PC-3 (cell line): ENCODE measurements at regions not wholly inside any gene's neighbourhood (a gene's known extent, or its start where the extent isn't known, plus 50 kb on each side); places are given as distances from the start of the nearest gene placed in this dataset.

Source experiments
- ATAC-seq: fragments of 200-7000 bp; cut with Tn5 transposase; 2 replicates; pipeline ENCODE4 v1.9.1; 2020; ENCODE audit warnings: mild to moderate bottlenecking, moderate library complexity
- BruUV-seq: library from RNA; stranded (reverse); fragments of 400-500 nt; replicated peaks from 2 replicates; lab custom pipeline; 2021; lab: Mats Ljungman, UMichigan
- CTCF ChIA-PET: fragments of 300-600 bp; sonication (Branson Sonifier 250); formaldehyde crosslinking; loops from one replicate; lab custom pipeline; 2022; ENCODE audit warnings: antibody characterized with exemption; lab: Charles Lee
- POLR2A ChIA-PET: fragments of 300-600 bp; sonication (Branson Sonifier 250); formaldehyde crosslinking; loops from one replicate; lab custom pipeline; 2022; ENCODE audit warnings: antibody characterized with exemption; ENCODE audit not compliant: unreplicated experiment; lab: Charles Lee
- DNase-seq: peaks from one replicate; pipeline ENCODE4 v3.0.0-alpha.2; 2015
- H2AFZ ChIP-seq: fragments of 300-600 bp; sonication (generic); 2 replicates; pipeline ENCODE4 v1.6.0; 2016; ENCODE audit warnings: antibody characterized with exemption, low read length
- H3F3A ChIP-seq: fragments of 300-600 bp; sonication (generic); one replicate; pipeline ENCODE4 v1.6.0; 2017; ENCODE audit warnings: antibody characterized with exemption, low read length, control low read depth, mild to moderate bottlenecking; ENCODE audit not compliant: unreplicated experiment
- H3K27ac ChIP-seq: fragments of 300-600 bp; sonication (generic); 2 replicates; pipeline ENCODE4 v1.5.1; 2016; ENCODE audit warnings: mild to moderate bottlenecking, low read length
- H3K27me3 ChIP-seq: fragments of 300-600 bp; sonication (generic); 2 replicates; pipeline ENCODE4 v1.6.1; 2016; ENCODE audit warnings: low read length, mixed read lengths
- H3K36me3 ChIP-seq: fragments of 300-600 bp; sonication (generic); 2 replicates; pipeline ENCODE4 v1.6.1; 2016; ENCODE audit warnings: low read depth, mixed run types, low read length, mixed read lengths
- H3K4me1 ChIP-seq: fragments of 300-600 bp; sonication (generic); 2 replicates; pipeline ENCODE4 v1.5.1; 2016; ENCODE audit warnings: low read length; ENCODE audit not compliant: insufficient read depth
- H3K4me2 ChIP-seq: fragments of 300-600 bp; sonication (generic); 2 replicates; pipeline ENCODE4 v1.6.0; 2016; ENCODE audit warnings: low read length
- H3K4me3 ChIP-seq: fragments of 300-600 bp; sonication (generic); 2 replicates; pipeline ENCODE4 v1.5.1; 2016; ENCODE audit warnings: mild to moderate bottlenecking, low read length, mixed read lengths
- H3K79me2 ChIP-seq: fragments of 300-600 bp; sonication (generic); 2 replicates; pipeline ENCODE4 v1.6.1; 2017; ENCODE audit warnings: low read length, mixed read lengths
- H3K9ac ChIP-seq: fragments of 300-600 bp; sonication (generic); 2 replicates; pipeline ENCODE4 v1.6.0; 2016; ENCODE audit warnings: mild to moderate bottlenecking, low read length
- H3K9me2 ChIP-seq: fragments of 300-600 bp; sonication (generic); replicated peaks from 2 replicates; pipeline ENCODE4 v1.6.1; 2016; ENCODE audit warnings: mixed run types, low read length, mixed read lengths
- H3K9me3 ChIP-seq: fragments of 300-600 bp; sonication (generic); 2 replicates; pipeline ENCODE4 v1.6.1; 2016; ENCODE audit warnings: low read length, mixed read lengths
- H4K20me1 ChIP-seq: fragments of 300-600 bp; sonication (generic); 2 replicates; pipeline ENCODE4 v1.6.1; 2016; ENCODE audit warnings: low read length, mixed read lengths
- EZH2 ChIP-seq: fragments of 300-600 bp; sonication (generic); IDR thresholded peaks from one replicate; pipeline ENCODE4 v1.6.1; 2017; ENCODE audit warnings: antibody characterized with exemption, mild to moderate bottlenecking, low read length; ENCODE audit not compliant: unreplicated experiment
- EZH2phosphoT487 ChIP-seq: fragments of 300-600 bp; sonication (generic); IDR thresholded peaks from 2 replicates; pipeline ENCODE4 v1.6.1; 2018; ENCODE audit warnings: mild to moderate bottlenecking, antibody characterized with exemption, low read length, borderline replicate concordance
- intact Hi-C: fragments of 100-400 bp; cut with micrococcal nuclease; formaldehyde crosslinking; loops from 2 replicates; pipeline ENCODE4 v1.9.0; 2023
- TF ChIP-seq, protein P1 (sequence below): fragments of 300-600 bp; sonication (generic); conservative IDR thresholded peaks from 2 replicates; pipeline ENCODE4 v1.5.1; 2017; ENCODE audit warnings: antibody characterized with exemption, low read depth, mild to moderate bottlenecking, low read length

DNA sequence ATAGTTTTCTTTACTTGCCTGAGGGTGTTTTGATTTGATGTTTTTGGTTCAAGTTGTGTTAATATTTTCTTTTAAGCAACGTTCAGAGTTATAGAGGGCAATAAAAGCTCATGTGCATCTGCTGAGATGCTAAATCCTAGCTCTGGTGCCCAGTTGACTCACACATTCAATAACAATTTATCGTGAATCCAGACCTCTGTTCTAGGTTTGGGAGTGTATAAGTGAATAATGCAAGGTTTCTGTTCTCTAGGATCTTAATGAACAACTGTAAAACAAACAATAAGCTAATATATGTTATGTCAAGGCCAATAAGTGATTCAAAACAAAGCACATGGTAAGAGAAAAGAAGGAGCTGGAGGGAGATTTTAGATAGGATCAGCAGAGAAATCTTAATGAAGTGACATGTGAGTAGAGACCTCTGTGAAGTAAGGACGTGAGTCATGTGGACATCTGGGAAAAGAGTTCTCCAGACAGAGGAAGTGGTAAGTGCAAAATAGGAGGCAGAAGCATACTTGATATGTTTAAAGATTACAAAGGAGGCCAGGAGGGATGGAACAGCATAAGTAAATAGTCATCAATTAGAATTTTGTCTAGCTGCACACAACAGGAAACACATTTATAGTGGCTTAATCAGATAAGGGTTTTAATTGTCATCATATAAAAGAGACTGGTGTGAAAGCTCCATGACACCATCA is 278.5 kb upstream of the HTR2A start:
- H3K27ac ChIP-seq = peak overlapping the region; percentile 69
- no peaks in the 10 kb centered on the region for H3F3A ChIP-seq
- ATAC-seq (peak; percentile 79), DNase-seq (peak; percentile 62)
- H4K20me1 ChIP-seq = no peaks in the 10 kb centered on the region
- no peak overlapping the region for H3K4me3 ChIP-seq
- peak overlapping the region; percentile 9; the same call in 1 of the 2 replicates for H3K4me2 ChIP-seq
- no peaks in the 10 kb centered on the region for H3K9me2 ChIP-seq
- peaks cover 16% of the 10 kb centered on the region; the same call in 1 of the 2 replicates for H3K4me1 ChIP-seq
- H2AFZ ChIP-seq = peak overlapping the region; percentile 54
- CTCF ChIA-PET = no interaction called here
- BruUV-seq = no TSS peak
- no peaks in the 10 kb centered on the region for H3K27me3 ChIP-seq
- intact Hi-C loops = no loop called here
- TF ChIP-seq, protein P1, sequence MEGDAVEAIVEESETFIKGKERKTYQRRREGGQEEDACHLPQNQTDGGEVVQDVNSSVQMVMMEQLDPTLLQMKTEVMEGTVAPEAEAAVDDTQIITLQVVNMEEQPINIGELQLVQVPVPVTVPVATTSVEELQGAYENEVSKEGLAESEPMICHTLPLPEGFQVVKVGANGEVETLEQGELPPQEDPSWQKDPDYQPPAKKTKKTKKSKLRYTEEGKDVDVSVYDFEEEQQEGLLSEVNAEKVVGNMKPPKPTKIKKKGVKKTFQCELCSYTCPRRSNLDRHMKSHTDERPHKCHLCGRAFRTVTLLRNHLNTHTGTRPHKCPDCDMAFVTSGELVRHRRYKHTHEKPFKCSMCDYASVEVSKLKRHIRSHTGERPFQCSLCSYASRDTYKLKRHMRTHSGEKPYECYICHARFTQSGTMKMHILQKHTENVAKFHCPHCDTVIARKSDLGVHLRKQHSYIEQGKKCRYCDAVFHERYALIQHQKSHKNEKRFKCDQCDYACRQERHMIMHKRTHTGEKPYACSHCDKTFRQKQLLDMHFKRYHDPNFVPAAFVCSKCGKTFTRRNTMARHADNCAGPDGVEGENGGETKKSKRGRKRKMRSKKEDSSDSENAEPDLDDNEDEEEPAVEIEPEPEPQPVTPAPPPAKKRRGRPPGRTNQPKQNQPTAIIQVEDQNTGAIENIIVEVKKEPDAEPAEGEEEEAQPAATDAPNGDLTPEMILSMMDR = no peak
- no peak for TF ChIP-seq EZH2phosphoT487
- H3K9ac ChIP-seq = no peak overlapping the region
- POLR2A ChIA-PET = no interaction called here
- no peaks in the 10 kb centered on the region for H3K79me2 ChIP-seq
- H3K9me3 ChIP-seq = no peaks in the 10 kb centered on the region
- H3K36me3 ChIP-seq = no peaks in the 10 kb centered on the region

DNA sequence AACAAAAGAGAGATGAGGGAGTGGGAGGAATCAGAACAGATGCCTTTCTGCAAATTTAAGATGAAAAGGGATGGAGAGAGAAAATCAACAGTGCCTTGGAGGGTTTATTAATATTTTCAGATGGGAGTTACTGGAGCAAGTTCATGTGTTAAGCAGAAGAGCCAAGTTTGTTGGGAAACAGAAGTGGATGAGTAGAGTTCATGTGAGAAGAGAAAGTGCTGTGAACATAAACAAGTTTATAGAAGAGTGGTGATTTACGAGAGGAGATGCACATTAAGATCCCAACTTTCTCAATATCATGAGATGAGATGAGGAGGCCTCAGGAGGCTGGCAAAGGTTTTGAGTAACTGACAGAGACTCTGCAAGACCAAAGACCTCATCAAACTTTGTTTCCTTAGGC is 274.1 kb upstream of the HTR2A start:
- Histone ChIP-seq H3F3A (no peaks in the 10 kb centered on the region), H3K27me3 (no peaks in the 10 kb centered on the region), H3K4me1 (peaks cover 35% of the 10 kb centered on the region), H3K36me3 (no peaks in the 10 kb centered on the region), H4K20me1 (no peaks in the 10 kb centered on the region), H3K9me2 (no peaks in the 10 kb centered on the region), H3K27ac (no peak overlapping the region), H3K4me2 (no peak overlapping the region), H3K9ac (no peak overlapping the region), H3K9me3 (no peaks in the 10 kb centered on the region), H2AFZ (no peak overlapping the region), H3K79me2 (no peaks in the 10 kb centered on the region), H3K4me3 (no peak overlapping the region)
- POLR2A ChIA-PET = no interaction called here
- ATAC-seq = no peak
- no peak for DNase-seq
- CTCF ChIA-PET = no interaction called here
- BruUV-seq = no TSS peak
- TF ChIP-seq, protein P1 = no peak
- TF ChIP-seq EZH2phosphoT487 (no peak), EZH2 (no peak)
- intact Hi-C loops = no loop called here

DNA sequence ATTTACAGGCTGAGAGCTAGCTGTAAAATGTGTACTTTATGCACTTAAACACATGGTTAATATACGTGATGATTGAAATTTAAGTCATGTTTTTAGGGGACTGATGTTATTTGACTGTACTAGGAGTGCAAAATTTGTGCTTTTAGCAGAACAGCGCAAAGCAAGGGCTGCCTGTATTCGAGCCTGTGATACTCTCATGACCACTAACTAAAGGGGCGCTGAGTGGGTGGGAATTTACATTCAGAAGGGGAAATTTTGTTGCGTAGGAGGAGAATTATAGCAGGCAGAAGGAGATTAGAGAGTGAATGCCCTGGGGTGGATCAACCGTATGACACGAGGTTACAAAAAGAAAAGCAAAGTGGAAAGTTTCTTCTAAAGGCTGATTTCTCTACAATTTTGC is 271.8 kb upstream of the HTR2A start:
- Histone ChIP-seq H3F3A (no peaks in the 10 kb centered on the region), H3K36me3 (no peaks in the 10 kb centered on the region), H3K9ac (peak overlapping the region; percentile 83), H3K27me3 (no peaks in the 10 kb centered on the region), H3K79me2 (no peaks in the 10 kb centered on the region), H2AFZ (peak overlapping the region; percentile 85), H3K27ac (peak overlapping the region; percentile 95), H3K4me2 (peak overlapping the region; percentile 76), H3K4me1 (peaks cover 21% of the 10 kb centered on the region), H4K20me1 (no peaks in the 10 kb centered on the region), H3K4me3 (peak overlapping the region; percentile 63), H3K9me2 (no peaks in the 10 kb centered on the region), H3K9me3 (no peaks in the 10 kb centered on the region)
- no peak for TF ChIP-seq EZH2phosphoT487
- TF ChIP-seq, protein P1 = no peak
- TF ChIP-seq EZH2 = no peak
- no peak for DNase-seq
- peak; percentile 49; the same call in 1 of the 2 replicates for ATAC-seq
- no TSS peak for BruUV-seq
- CTCF ChIA-PET = no interaction called here
- intact Hi-C loops = loop anchor here (5.0 to 10.0 kb wide), 3 partner anchors 134 to 286 kb away; no protein-coding TSS in a partner anchor
- POLR2A ChIA-PET = no interaction called here
